ENCODE measurements at regions not wholly inside any gene's neighbourhood (a gene's known extent, or its start where the extent isn't known, plus 50 kb on each side); places are given as distances from the start of the nearest gene placed in this dataset.
"Not testable (repeated sequence)": the region's sequence is repeated elsewhere in the genome, so short reads cannot be mapped to it uniquely, and the experiment has no call there.

- not testable (repeated sequence) for TF ChIP-seq CTCF, POLR2A (IDR thresholded peaks at IDR 0.05)
Observed at GRCh38 chr16:16577062-16577461, 198.1 kb downstream of the NPIPA7 start.

Measured in uterus (tissue), 2 donors.